Esophagus squamous epithelium (tissue), 5 donors: ENCODE measurements at regions not wholly inside any gene's neighbourhood (a gene's known extent, or its start where the extent isn't known, plus 50 kb on each side); places are given as distances from the start of the nearest gene placed in this dataset.

Experiments used
- DNase-seq: peaks from one replicate; lab custom pipeline; 2025; lab: John Stamatoyannopoulos, UW
- H3K27ac ChIP-seq, 4 donors: fragments of 200-600 bp; sonication (generic); one replicate each; pipeline ENCODE4 v1.5.1; 2016 to 2019; ENCODE audit warnings: mild to moderate bottlenecking in 1 of 4
- H3K27me3 ChIP-seq, 4 donors: fragments of 200-600 bp; sonication (generic); 1 replicate in 3 of 4; 2 replicates in 1 of 4; pipeline versions ENCODE4 v1.5.1 to v1.6.0; 2017 to 2021; ENCODE audit warnings: antibody characterized with exemption in 1 of 4
- H3K36me3 ChIP-seq, 3 donors: fragments of 200-600 bp; sonication (generic); one replicate each; pipeline ENCODE4 v1.5.1; 2016 to 2019
- H3K4me1 ChIP-seq, 3 donors: fragments of 200-600 bp; sonication (generic); one replicate each; pipeline ENCODE4 v1.5.1; 2017 to 2019
- H3K4me3 ChIP-seq, 4 donors: fragments of 200-600 bp; sonication (generic); 1 replicate in 3 of 4; 2 replicates in 1 of 4; pipeline ENCODE4 v1.5.1; 2016 to 2019; ENCODE audit warnings: mild to moderate bottlenecking in 2 of 4, moderate library complexity in 1 of 4
- H3K9me3 ChIP-seq, 3 donors: fragments of 200-600 bp; sonication (generic); one replicate each; pipeline ENCODE4 v1.5.1; 2016 to 2019
- CTCF ChIP-seq, 6 experiments: fragments of 450-650 bp in 4 of 6; fragments of 200-600 bp in 2 of 6; sonication (generic) in 2 of 6; IDR thresholded peaks; one replicate each; pipeline ENCODE4 v1.5.1; 2016 to 2019; ENCODE audit warnings: antibody characterized with exemption in 6 of 6, mild to moderate bottlenecking in 4 of 6, moderate library complexity in 4 of 6
- POLR2A ChIP-seq, 4 donors: fragments of 450-650 bp; IDR thresholded peaks; one replicate each; pipeline ENCODE4 v1.6.1; 2017; ENCODE audit warnings: antibody characterized with exemption in 4 of 4, mild to moderate bottlenecking in 4 of 4, moderate library complexity in 3 of 4
- WGBS, 2 donors: methylation state at CpG; one replicate each; pipeline ENCODE4 v1.1.5; 2018; 5-methylcytosine and 5-hydroxymethylcytosine counted together
- intact Hi-C: fragments of 100-400 bp; cut with DNase I; formaldehyde crosslinking; loops from one replicate; pipeline ENCODE4 v1.15.0; 2022
- donor health status: DM: yes; HTN: yes; CAD: no.

GRCh38 chr5:68729678-68730077, 364.1 kb upstream of the SLC30A5 start:
- no peaks in the 10 kb centered on the region for H3K9me3 ChIP-seq
- no peak for DNase-seq
- H3K27me3 ChIP-seq = no peaks in the 10 kb centered on the region
- WGBS, 2 donors = 68 to 88% methylated on average over 4 of the region's 4 CpGs
- no peak overlapping the region for H3K27ac ChIP-seq
- no peak for TF ChIP-seq CTCF (IDR thresholded peaks at IDR 0.05)
- TF ChIP-seq POLR2A (IDR thresholded peaks at IDR 0.05) = no peak
- no peaks in the 10 kb centered on the region for H3K36me3 ChIP-seq
- peaks cover 0 to 12% (median 4%) of the 10 kb centered on the region in 3 donors for H3K4me1 ChIP-seq
- intact Hi-C loops = no loop called here
- no peak overlapping the region for H3K4me3 ChIP-seq

- no peaks in the 10 kb centered on the region for H3K36me3 ChIP-seq
- no peak overlapping the region for H3K4me3 ChIP-seq
- no peaks in the 10 kb centered on the region for H3K9me3 ChIP-seq
- no peaks in the 10 kb centered on the region for H3K27me3 ChIP-seq
- H3K27ac ChIP-seq = no peak overlapping the region
- H3K4me1 ChIP-seq = peaks cover 0 to 12% (median 4%) of the 10 kb centered on the region in 3 donors
- DNase-seq = no peak
- TF ChIP-seq POLR2A (IDR thresholded peaks at IDR 0.05) (no peak), CTCF (IDR thresholded peaks at IDR 0.05) (no peak)
- 25 to 27% methylated on average over 7 of the region's 7 CpGs for WGBS, 2 donors
- intact Hi-C loops = no loop called here
These were observed 363.4 kb upstream of the SLC30A5 start for GRCh38 chr5:68730220-68730978.

- no peak for DNase-seq
- no peaks in the 10 kb centered on the region for H3K36me3 ChIP-seq
- intact Hi-C loops = no loop called here
- TF ChIP-seq POLR2A (IDR thresholded peaks at IDR 0.05) (no peak), CTCF (IDR thresholded peaks at IDR 0.05) (no peak)
- H3K27ac ChIP-seq = no peak overlapping the region
- H3K4me3 ChIP-seq = no peak overlapping the region
- H3K4me1 ChIP-seq = peaks cover 0 to 12% (median 4%) of the 10 kb centered on the region in 3 donors
- WGBS, 2 donors = 75% methylated on average over 3 of the region's 3 CpGs
- H3K9me3 ChIP-seq = no peaks in the 10 kb centered on the region
- no peaks in the 10 kb centered on the region for H3K27me3 ChIP-seq
These were observed 362.7 kb upstream of the SLC30A5 start for GRCh38 chr5:68730979-68731654.

GRCh38 chr5:68732251-68732650, 361.6 kb upstream of the SLC30A5 start:
- no peak for DNase-seq
- H3K36me3 ChIP-seq = no peaks in the 10 kb centered on the region
- H3K4me1 ChIP-seq = peaks cover 0 to 12% (median 4%) of the 10 kb centered on the region in 3 donors
- TF ChIP-seq CTCF (IDR thresholded peaks at IDR 0.05) = no peak
- no peak for TF ChIP-seq POLR2A (IDR thresholded peaks at IDR 0.05)
- H3K4me3 ChIP-seq = no peak overlapping the region
- H3K27me3 ChIP-seq = no peaks in the 10 kb centered on the region
- intact Hi-C loops = no loop called here
- no peak overlapping the region for H3K27ac ChIP-seq
- H3K9me3 ChIP-seq = no peaks in the 10 kb centered on the region

GRCh38 chr5:68734781-68735180, 359.0 kb upstream of the SLC30A5 start:
- WGBS, 2 donors = 59 to 82% methylated on average over 4 of the region's 4 CpGs
- no peak overlapping the region for H3K4me3 ChIP-seq
- H3K27ac ChIP-seq = no peak overlapping the region
- intact Hi-C loops = no loop called here
- no peaks in the 10 kb centered on the region for H3K27me3 ChIP-seq
- no peak for DNase-seq
- H3K4me1 ChIP-seq = peaks cover 0 to 12% (median 4%) of the 10 kb centered on the region in 3 donors
- no peaks in the 10 kb centered on the region for H3K9me3 ChIP-seq
- no peaks in the 10 kb centered on the region for H3K36me3 ChIP-seq
- no peak for TF ChIP-seq POLR2A (IDR thresholded peaks at IDR 0.05)
- no peak for TF ChIP-seq CTCF (IDR thresholded peaks at IDR 0.05)
